Mesenchymal stem cell (in vitro differentiated cells and primary cell): ENCODE measurements at regions not wholly inside any gene's neighbourhood (a gene's known extent, or its start where the extent isn't known, plus 50 kb on each side); places are given as distances from the start of the nearest gene placed in this dataset.

ENCODE experiments used
- DNase-seq: peaks from one replicate; pipeline ENCODE4 v3.0.0-alpha.2; 2013
- H2AFZ ChIP-seq: one replicate; pipeline ENCODE4 v1.6.1; 2013; ENCODE audit warnings: low read depth, mild to moderate bottlenecking, control low read depth, inconsistent platforms, low read length, moderate library complexity
- H2AK5ac ChIP-seq: 2 replicates; pipeline ENCODE4 v1.6.1; 2013; ENCODE audit warnings: low read length, moderate library complexity, mild to moderate bottlenecking, inconsistent platforms; ENCODE audit not compliant: severe bottlenecking
- H2BK120ac ChIP-seq: one replicate; pipeline ENCODE4 v1.6.1; 2013; ENCODE audit warnings: low read depth, mild to moderate bottlenecking, inconsistent platforms, low read length, moderate library complexity
- H2BK12ac ChIP-seq, 2 experiments: one replicate each; pipeline ENCODE4 v1.6.1; 2013; ENCODE audit warnings: inconsistent platforms in 2 of 2, low read length in 2 of 2, mild to moderate bottlenecking in 2 of 2, moderate library complexity in 2 of 2, control low read depth in 1 of 2
- H2BK15ac ChIP-seq: one replicate; pipeline ENCODE4 v1.6.1; 2013; ENCODE audit warnings: mild to moderate bottlenecking, low read depth, inconsistent platforms; ENCODE audit not compliant: poor library complexity, severe bottlenecking
- H2BK5ac ChIP-seq: 2 replicates; pipeline ENCODE4 v1.6.1; 2013; ENCODE audit warnings: low read depth, mild to moderate bottlenecking, low read length, control low read depth, inconsistent platforms; ENCODE audit not compliant: poor library complexity, severe bottlenecking
- H3K14ac ChIP-seq, 2 experiments: one replicate each; pipeline ENCODE4 v1.6.1; 2013; ENCODE audit warnings: inconsistent platforms in 2 of 2, low read length in 2 of 2, control low read depth in 1 of 2, mild to moderate bottlenecking in 1 of 2, moderate library complexity in 1 of 2
- H3K18ac ChIP-seq, 2 experiments: one replicate each; pipeline ENCODE4 v1.6.1; 2013; ENCODE audit warnings: inconsistent platforms in 2 of 2, low read length in 2 of 2, control low read depth in 1 of 2, low read depth in 1 of 2, mild to moderate bottlenecking in 1 of 2
- H3K23ac ChIP-seq, 2 experiments: one replicate each; pipeline ENCODE4 v1.6.1; 2013; ENCODE audit warnings: inconsistent platforms in 2 of 2, low read length in 2 of 2, mild to moderate bottlenecking in 2 of 2, moderate library complexity in 2 of 2, control low read depth in 1 of 2
- H3K27ac ChIP-seq: 2 replicates; pipeline ENCODE4 v1.5.1; 2013; ENCODE audit warnings: mild to moderate bottlenecking, moderate library complexity, low read length, control low read depth, inconsistent platforms; ENCODE audit not compliant: poor library complexity, severe bottlenecking
- H3K27me3 ChIP-seq, 2 experiments: 2 replicates each; pipeline versions ENCODE4 v1.6.1 to v1.7.0; 2013; ENCODE audit warnings: low read length in 2 of 2, mild to moderate bottlenecking in 2 of 2, moderate library complexity in 2 of 2, control low read depth in 1 of 2, inconsistent platforms in 1 of 2; ENCODE audit not compliant: control insufficient read depth in 1 of 2, insufficient read depth in 1 of 2
- H3K36me3 ChIP-seq, 2 experiments: 2 replicates each; pipeline versions ENCODE4 v1.6.1 to v1.7.0; 2013; ENCODE audit warnings: low read length in 2 of 2, control low read depth in 1 of 2, inconsistent platforms in 1 of 2, low read depth in 1 of 2, mild to moderate bottlenecking in 1 of 2; ENCODE audit not compliant: insufficient read depth in 2 of 2, control insufficient read depth in 1 of 2
- H3K4ac ChIP-seq, 2 experiments: one replicate each; pipeline ENCODE4 v1.6.1; 2013; ENCODE audit warnings: inconsistent platforms in 2 of 2, low read length in 2 of 2, mild to moderate bottlenecking in 2 of 2, moderate library complexity in 2 of 2, control low read depth in 1 of 2, low read depth in 1 of 2
- H3K4me1 ChIP-seq: 2 replicates; pipeline ENCODE4 v1.6.1; 2013; ENCODE audit warnings: low read depth, low read length, control low read depth; ENCODE audit not compliant: control insufficient read depth, insufficient read depth
- H3K4me2 ChIP-seq: 2 replicates; pipeline ENCODE4 v1.6.1; 2013; ENCODE audit warnings: low read length, mild to moderate bottlenecking, inconsistent platforms; ENCODE audit not compliant: poor library complexity, severe bottlenecking
- H3K4me3 ChIP-seq, 2 experiments: 2 replicates each; pipeline versions ENCODE4 v1.5.1 to v1.7.0; 2013; ENCODE audit warnings: low read length in 2 of 2, mild to moderate bottlenecking in 2 of 2, control low read depth in 1 of 2, low read depth in 1 of 2; ENCODE audit not compliant: insufficient read depth in 1 of 2
- H3K79me1 ChIP-seq: replicated peaks from 2 replicates; pipeline ENCODE4 v1.6.1; 2013; ENCODE audit warnings: mild to moderate bottlenecking, control low read depth, low read length, inconsistent platforms; ENCODE audit not compliant: poor library complexity, severe bottlenecking
- H3K9ac ChIP-seq: 2 replicates; pipeline ENCODE4 v1.7.0; 2013; ENCODE audit warnings: mild to moderate bottlenecking, low read length, moderate library complexity
- H3K9me3 ChIP-seq: 2 replicates; pipeline ENCODE4 v1.7.0; 2013; ENCODE audit warnings: mild to moderate bottlenecking, low read length; ENCODE audit not compliant: control insufficient read depth
- H4K8ac ChIP-seq: one replicate; pipeline ENCODE4 v1.6.1; 2013; ENCODE audit warnings: inconsistent platforms, mild to moderate bottlenecking, low read length, moderate library complexity
- H4K91ac ChIP-seq: one replicate; pipeline ENCODE4 v1.6.1; 2013; ENCODE audit warnings: mild to moderate bottlenecking, low read length, inconsistent platforms
- WGBS: methylation state at CpG from one replicate; pipeline ENCODE4 v1.1.7; 2013; ENCODE audit warnings: mixed read lengths; 5-methylcytosine and 5-hydroxymethylcytosine counted together

- Histone ChIP-seq H3K4ac (no peak overlapping the region), H3K9me3 (peaks cover 7% of the 10 kb centered on the region), H4K91ac (no peak overlapping the region), H3K27ac (no peak overlapping the region), H2AK5ac (no peak overlapping the region), H4K8ac (no peak overlapping the region), H2BK120ac (no peak overlapping the region), H3K23ac (no peak overlapping the region), H2AFZ (no peak overlapping the region), H3K79me1 (no peaks in the 10 kb centered on the region), H3K14ac (no peak overlapping the region), H3K36me3 (no peaks in the 10 kb centered on the region), H2BK12ac (no peak overlapping the region), H3K27me3 (no peaks in the 10 kb centered on the region), H3K4me1 (no peaks in the 10 kb centered on the region), H3K4me3 (no peak overlapping the region), H3K4me2 (no peak overlapping the region), H3K18ac (no peak overlapping the region), H2BK5ac (no peak overlapping the region), H2BK15ac (no peak overlapping the region), H3K9ac (no peak overlapping the region)
- no peak for DNase-seq
- 61% methylated on average over 2 of the region's 3 CpGs for WGBS
These were observed 329.6 kb downstream of the GABRB2 start for GRCh38 chr5:161216877-161217276.

- no peak for DNase-seq
- H3K27me3 ChIP-seq: no peaks in the 10 kb centered on the region
- H3K36me3 ChIP-seq: no peaks in the 10 kb centered on the region
- no peak overlapping the region for H2BK12ac ChIP-seq
- H3K27ac ChIP-seq: no peak overlapping the region
- no peak overlapping the region for H2AFZ ChIP-seq
- no peaks in the 10 kb centered on the region for H3K4me1 ChIP-seq
- H3K4ac ChIP-seq: no peak overlapping the region
- H3K9ac ChIP-seq: no peak overlapping the region
- H3K4me3 ChIP-seq: no peak overlapping the region
- no peak overlapping the region for H3K23ac ChIP-seq
- H2BK5ac ChIP-seq: no peak overlapping the region
- no peak overlapping the region for H3K18ac ChIP-seq
- H2BK120ac ChIP-seq: no peak overlapping the region
- 100% methylated on average over 1 of the region's 1 CpG for whole genome bisulfite sequencing
- no peak overlapping the region for H2BK15ac ChIP-seq
- no peak overlapping the region for H3K4me2 ChIP-seq
- no peaks in the 10 kb centered on the region for H3K79me1 ChIP-seq
- H4K8ac ChIP-seq: no peak overlapping the region
- H4K91ac ChIP-seq: no peak overlapping the region
- H2AK5ac ChIP-seq: no peak overlapping the region
- H3K14ac ChIP-seq: no peak overlapping the region
- H3K9me3 ChIP-seq: peaks cover 4% of the 10 kb centered on the region
These were observed 334.3 kb downstream of the GABRB2 start for GRCh38 chr5:161212123-161212712.

GRCh38 chr5:161201558-161201957 is 345.0 kb downstream of the GABRB2 start:
- no peak overlapping the region for H2BK15ac ChIP-seq
- no peak overlapping the region for H2BK5ac ChIP-seq
- no peak overlapping the region for H3K14ac ChIP-seq
- no peaks in the 10 kb centered on the region for H3K27me3 ChIP-seq
- no peak overlapping the region for H2AK5ac ChIP-seq
- no peak overlapping the region for H4K91ac ChIP-seq
- H3K27ac ChIP-seq: no peak overlapping the region
- no peak for DNase-seq
- no peak overlapping the region for H3K4me3 ChIP-seq
- no peaks in the 10 kb centered on the region for H3K36me3 ChIP-seq
- H3K9me3 ChIP-seq: peaks cover 11% of the 10 kb centered on the region
- H3K23ac ChIP-seq: no peak overlapping the region
- H3K79me1 ChIP-seq: no peaks in the 10 kb centered on the region
- H2BK12ac ChIP-seq: no peak overlapping the region
- no peak overlapping the region for H4K8ac ChIP-seq
- H2BK120ac ChIP-seq: no peak overlapping the region
- no peaks in the 10 kb centered on the region for H3K4me1 ChIP-seq
- no peak overlapping the region for H3K9ac ChIP-seq
- H3K4ac ChIP-seq: no peak overlapping the region
- no peak overlapping the region for H3K18ac ChIP-seq
- no peak overlapping the region for H2AFZ ChIP-seq
- H3K4me2 ChIP-seq: no peak overlapping the region

GRCh38 chr5:161190778-161191177 is 338.8 kb upstream of the ATP10B start:
- Histone ChIP-seq H3K36me3 (no peaks in the 10 kb centered on the region), H3K4me2 (no peak overlapping the region), H2BK5ac (no peak overlapping the region), H2BK15ac (no peak overlapping the region), H3K18ac (no peak overlapping the region), H3K9ac (no peak overlapping the region), H3K4me3 (no peak overlapping the region), H3K4ac (no peak overlapping the region), H4K91ac (no peak overlapping the region), H2AK5ac (no peak overlapping the region), H3K79me1 (no peaks in the 10 kb centered on the region), H2AFZ (no peak overlapping the region), H3K23ac (no peak overlapping the region), H4K8ac (no peak overlapping the region), H3K14ac (no peak overlapping the region), H3K27ac (no peak overlapping the region), H3K4me1 (no peaks in the 10 kb centered on the region), H2BK12ac (no peak overlapping the region), H3K27me3 (no peaks in the 10 kb centered on the region), H3K9me3 (no peaks in the 10 kb centered on the region), H2BK120ac (no peak overlapping the region)
- DNase-seq: no peak
- WGBS: 70% methylated on average over 2 of the region's 2 CpGs
